ENCODE measurements at regions not wholly inside any gene's neighbourhood (a gene's known extent, or its start where the extent isn't known, plus 50 kb on each side); places are given as distances from the start of the nearest gene placed in this dataset.

DNA sequence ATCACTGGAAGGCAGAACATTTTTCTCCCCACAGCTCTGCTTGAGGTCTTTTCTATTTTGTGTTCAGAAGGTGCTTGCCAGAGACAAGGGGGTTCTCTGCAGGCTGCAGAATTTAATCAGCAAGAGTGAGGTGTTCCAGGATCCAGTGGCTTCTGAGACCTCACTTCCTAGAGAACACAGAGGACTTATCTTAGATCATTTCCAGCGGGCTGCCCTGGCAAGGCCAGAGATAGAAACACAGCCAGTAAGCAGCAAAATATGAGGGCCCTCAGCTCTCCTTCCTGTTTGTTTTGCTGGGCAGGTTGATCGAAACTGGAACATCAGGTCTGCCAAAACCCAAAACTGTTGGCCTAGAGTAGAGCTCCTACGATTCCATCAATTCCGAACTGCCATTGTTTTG lies 187.3 kb downstream of the DIRAS2 start:
- no peaks in the 10 kb centered on the region for H3K36me3 ChIP-seq
- intact Hi-C loops (cut with DNase I; ENCODE audit: low total_unique reads) = no loop called here
- no peak overlapping the region for H3K4me3 ChIP-seq
- H3K9me3 ChIP-seq = no peaks in the 10 kb centered on the region
- H3K4me1 ChIP-seq = no peaks in the 10 kb centered on the region
- TF ChIP-seq CTCF (IDR thresholded peaks at IDR 0.05) = no peak
- no peak for TF ChIP-seq POLR2A (IDR thresholded peaks at IDR 0.05)
- DNase-seq = no peak
- no peak overlapping the region for H3K27ac ChIP-seq
- no peaks in the 10 kb centered on the region for H3K27me3 ChIP-seq

DNA sequence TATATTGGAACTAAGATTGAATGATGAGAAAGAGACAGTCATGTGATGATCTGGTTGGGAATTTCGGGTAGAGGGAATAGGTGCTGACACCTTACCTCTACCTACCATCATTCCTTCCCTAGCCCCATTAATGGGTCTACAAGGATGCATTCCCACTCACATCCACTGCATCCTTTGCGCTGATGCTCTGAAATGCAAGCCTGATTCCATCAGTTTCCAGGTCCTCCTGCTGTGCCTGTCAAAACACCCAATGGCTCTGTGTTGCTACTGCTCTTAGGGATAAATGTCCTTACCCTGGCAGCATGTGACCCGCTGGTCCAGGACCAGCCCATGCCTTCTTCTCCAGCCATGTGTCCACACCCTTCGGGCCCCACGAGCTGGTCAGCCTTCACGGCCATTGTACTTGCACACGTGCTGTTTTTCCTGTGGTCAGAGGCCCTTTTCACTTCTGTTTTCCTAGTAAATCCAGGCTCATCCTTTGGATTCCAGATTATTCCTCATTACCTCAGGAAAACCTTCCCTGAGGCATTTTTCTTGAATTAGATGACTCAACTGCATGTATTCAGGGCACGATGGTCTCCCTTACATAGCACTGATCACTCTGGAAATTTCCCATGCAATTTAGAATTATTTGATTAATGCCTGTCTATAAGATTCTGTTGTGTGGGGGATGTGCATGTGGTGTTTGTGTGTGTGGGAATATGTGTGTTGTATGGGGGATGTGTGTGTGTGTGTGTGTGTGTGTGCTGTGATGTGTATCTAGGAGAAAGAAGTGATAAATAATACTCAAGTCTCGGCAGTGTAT lies 185.0 kb downstream of the DIRAS2 start:
- DNase-seq = no peak

DNA sequence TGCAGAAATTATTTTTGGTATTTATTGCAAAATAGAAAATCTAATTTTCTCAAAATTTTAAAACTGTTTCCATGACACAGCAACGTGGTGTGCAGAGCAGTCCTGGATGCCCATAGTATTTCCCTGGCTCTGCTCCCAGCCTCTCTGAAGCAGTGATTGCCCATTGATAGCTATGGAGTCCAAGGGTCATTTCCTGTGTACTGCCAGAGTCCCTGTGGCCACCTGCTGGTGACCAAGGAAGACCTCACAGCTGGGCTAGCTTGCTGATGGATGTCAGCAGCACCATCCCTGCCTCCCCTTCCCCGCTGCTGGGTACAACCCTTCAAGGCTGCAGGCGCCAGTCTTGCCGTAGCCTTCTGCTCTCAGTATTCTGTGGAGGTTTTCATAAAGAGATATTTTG lies 184.1 kb downstream of the DIRAS2 start:
- H3K27ac ChIP-seq = no peak overlapping the region
- no peaks in the 10 kb centered on the region for H3K27me3 ChIP-seq
- no peaks in the 10 kb centered on the region for H3K4me1 ChIP-seq
- no peak for DNase-seq
- TF ChIP-seq CTCF (IDR thresholded peaks at IDR 0.05) (no peak), POLR2A (IDR thresholded peaks at IDR 0.05) (no peak)
- no peaks in the 10 kb centered on the region for H3K9me3 ChIP-seq
- H3K4me3 ChIP-seq = no peak overlapping the region
- intact Hi-C loops (cut with DNase I; ENCODE audit: low total_unique reads) = no loop called here
- no peaks in the 10 kb centered on the region for H3K36me3 ChIP-seq

More for the DNA sequence above, 185.0 kb downstream of the DIRAS2 start:
- no peaks in the 10 kb centered on the region for H3K27me3 ChIP-seq
- intact Hi-C loops (cut with DNase I; ENCODE audit: low total_unique reads) = no loop called here
- no peaks in the 10 kb centered on the region for H3K9me3 ChIP-seq
- H3K36me3 ChIP-seq = no peaks in the 10 kb centered on the region
- H3K4me3 ChIP-seq = no peak overlapping the region
- no peak for TF ChIP-seq POLR2A (IDR thresholded peaks at IDR 0.05)
- TF ChIP-seq CTCF (IDR thresholded peaks at IDR 0.05) = no peak
- no peaks in the 10 kb centered on the region for H3K4me1 ChIP-seq
- H3K27ac ChIP-seq = no peak overlapping the region

DNA sequence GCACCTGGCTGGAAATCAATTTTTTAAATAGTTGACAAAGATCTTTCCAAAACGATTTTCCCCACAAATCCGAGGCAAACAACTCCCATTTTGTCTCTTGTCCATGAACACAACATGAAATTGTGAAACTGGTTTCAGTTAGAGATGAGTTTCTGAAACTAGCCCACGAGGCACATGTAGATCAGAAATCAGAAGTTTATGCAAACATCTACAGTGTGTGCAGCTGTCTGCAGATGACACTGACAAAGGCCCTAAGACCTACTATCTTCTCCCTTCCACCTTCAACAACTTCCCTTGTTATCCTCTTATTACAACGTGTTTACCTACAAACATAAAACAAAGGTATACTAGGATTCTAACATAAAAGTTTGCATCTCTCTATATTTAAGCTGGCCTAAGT lies 183.3 kb downstream of the DIRAS2 start:
- DNase-seq = no peak
- Histone ChIP-seq H3K4me1 (no peaks in the 10 kb centered on the region), H3K27ac (no peak overlapping the region), H3K27me3 (no peaks in the 10 kb centered on the region), H3K36me3 (no peaks in the 10 kb centered on the region), H3K9me3 (no peaks in the 10 kb centered on the region), H3K4me3 (no peak overlapping the region)
- no peak for TF ChIP-seq POLR2A (IDR thresholded peaks at IDR 0.05)
- TF ChIP-seq CTCF (IDR thresholded peaks at IDR 0.05) = no peak
- intact Hi-C loops (cut with DNase I; ENCODE audit: low total_unique reads) = no loop called here

GRCh38 chr9:90460220-90460619 lies 182.4 kb downstream of the DIRAS2 start:
- H3K36me3 ChIP-seq = no peaks in the 10 kb centered on the region
- intact Hi-C loops (cut with DNase I; ENCODE audit: low total_unique reads) = no loop called here
- no peak overlapping the region for H3K4me3 ChIP-seq
- no peaks in the 10 kb centered on the region for H3K27me3 ChIP-seq
- TF ChIP-seq POLR2A (IDR thresholded peaks at IDR 0.05) (no peak), CTCF (IDR thresholded peaks at IDR 0.05) (no peak)
- H3K27ac ChIP-seq = no peak overlapping the region
- no peaks in the 10 kb centered on the region for H3K9me3 ChIP-seq
- DNase-seq = no peak
- H3K4me1 ChIP-seq = no peaks in the 10 kb centered on the region
